ENCODE measurements at regions not wholly inside any gene's neighbourhood (a gene's known extent, or its start where the extent isn't known, plus 50 kb on each side); places are given as distances from the start of the nearest gene placed in this dataset.
A peak's percentile ranks its signal among the peaks of the same experiment; 100 is the strongest.

DNA sequence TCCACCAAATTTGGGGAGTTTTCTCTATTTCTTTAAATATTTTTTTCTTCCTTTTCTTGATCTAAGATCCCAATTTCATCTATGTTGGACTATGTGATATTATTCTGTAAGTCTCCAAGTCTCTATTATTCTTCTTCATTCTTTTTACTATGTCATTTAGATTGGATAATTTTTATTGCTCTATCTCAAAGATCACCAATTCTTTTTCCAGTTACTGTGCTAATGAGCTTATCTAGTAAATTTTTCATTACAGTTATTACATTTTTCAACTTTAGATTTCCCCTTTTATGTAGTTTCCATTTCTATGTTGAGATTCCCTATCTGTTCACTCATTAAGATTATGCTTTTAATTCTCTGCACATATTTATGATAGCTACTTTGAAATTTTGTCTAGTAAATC is 131.6 kb upstream of the NAMPT start:
- intact Hi-C loops (cut with DNase I) = no loop called here
- no peak for DNase-seq
- ATAC-seq = no peak

DNA sequence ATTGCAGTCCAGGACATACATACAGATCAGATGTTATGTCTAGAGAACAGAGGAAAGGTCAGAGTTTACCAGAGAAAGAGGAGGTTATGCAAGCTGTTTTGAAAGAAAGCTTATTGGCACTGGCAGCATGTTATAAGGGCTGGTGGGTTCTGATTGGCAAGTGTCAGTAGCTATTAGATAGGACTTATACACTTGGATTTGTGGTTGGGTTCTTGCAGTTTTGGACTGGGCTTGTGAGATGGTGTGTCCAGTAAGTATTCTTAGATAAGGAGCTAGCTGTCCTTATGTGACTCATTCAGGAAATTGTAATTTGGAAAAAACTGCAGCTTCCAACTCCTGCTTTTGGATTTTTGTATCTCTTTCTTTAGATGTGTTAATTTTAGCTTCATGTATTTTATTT is 130.7 kb upstream of the NAMPT start:
- DNase-seq = no peak
- no peak for ATAC-seq
- intact Hi-C loops (cut with DNase I) = no loop called here

DNA sequence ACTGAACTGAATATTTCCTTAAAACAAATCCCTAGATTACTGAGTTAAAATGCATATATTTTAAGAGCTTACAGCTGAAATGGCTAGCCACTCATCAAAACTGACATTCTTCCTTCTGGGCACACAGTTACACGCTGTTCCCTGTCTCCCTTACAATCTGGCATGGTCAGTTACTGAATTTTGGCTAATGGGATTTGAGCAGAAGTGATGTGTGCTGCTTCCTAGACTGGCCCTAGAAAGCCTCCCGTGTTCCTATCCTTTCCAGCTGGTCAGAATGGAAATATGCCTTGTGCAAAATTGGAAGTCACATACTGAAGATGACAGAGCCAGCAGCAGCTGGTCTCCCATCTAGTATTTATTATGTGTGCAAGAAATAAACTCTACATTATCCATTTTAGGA is 128.7 kb upstream of the NAMPT start:
- no peak for DNase-seq
- intact Hi-C loops (cut with DNase I) = no loop called here
- no peak for ATAC-seq

DNA sequence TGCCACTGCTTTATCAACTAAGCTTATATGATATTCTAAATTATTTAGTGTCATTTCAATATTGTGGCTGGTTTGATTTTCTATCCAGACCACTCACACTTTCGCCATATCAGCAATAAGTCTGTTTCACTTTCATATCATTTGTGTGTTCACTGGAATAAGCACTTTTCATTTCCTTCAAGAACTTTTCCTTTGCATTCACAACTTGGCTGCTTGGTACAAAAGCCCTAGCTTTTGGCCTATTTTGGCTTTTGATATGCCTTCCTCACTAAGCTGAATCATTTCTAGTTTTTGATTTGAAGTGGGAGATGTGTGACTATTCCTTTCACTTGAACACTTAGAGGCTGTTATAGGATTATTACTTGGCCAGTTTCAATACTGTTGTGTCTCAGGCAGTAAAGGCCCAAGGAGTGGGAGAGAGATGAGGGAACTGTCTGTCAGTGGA is 120.9 kb upstream of the NAMPT start:
- intact Hi-C loops (cut with DNase I) = no loop called here
- no peak for DNase-seq
- ATAC-seq = no peak

DNA sequence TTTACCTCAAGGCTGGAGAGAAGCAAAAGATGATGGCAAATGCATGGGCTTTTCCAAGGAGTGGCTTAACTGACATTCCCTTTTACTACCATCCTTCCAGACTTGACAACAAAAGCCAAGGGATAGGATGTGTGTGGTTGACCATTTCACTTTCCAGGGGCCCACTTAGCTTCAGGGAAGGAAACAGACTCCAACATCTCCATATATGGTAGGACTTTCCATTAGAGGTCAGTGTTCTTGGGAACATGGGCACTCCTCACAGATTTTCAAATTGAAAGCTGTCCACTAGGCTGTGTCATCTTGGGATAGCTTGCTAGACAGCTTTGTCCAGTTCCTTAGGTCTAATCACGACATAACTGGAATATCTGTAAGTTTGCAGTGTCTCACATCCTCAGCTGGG is 118.1 kb upstream of the NAMPT start:
- DNase-seq (no peak), ATAC-seq (no peak)
- intact Hi-C loops (cut with DNase I) = no loop called here

DNA sequence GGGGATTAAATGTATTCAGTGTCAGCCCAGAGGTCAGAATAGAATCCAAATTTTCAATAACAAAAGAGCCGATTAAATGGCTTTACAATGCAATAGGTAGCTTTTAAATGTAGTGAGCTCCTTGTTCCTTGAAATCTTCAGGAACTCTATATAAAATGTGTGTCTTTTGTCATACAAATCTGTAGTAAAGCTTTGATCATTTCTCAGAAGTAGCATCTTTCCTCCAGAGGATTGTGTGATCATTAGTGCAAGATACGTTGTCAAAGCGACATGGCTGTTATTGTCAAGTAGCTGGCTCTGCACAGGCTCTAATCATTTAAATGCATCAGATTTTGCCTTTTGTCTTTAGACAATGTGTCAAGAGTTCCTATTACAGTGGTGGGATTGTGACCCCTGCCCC is 116.1 kb upstream of the NAMPT start:
- ATAC-seq = no peak
- intact Hi-C loops (cut with DNase I) = no loop called here
- DNase-seq = no peak

DNA sequence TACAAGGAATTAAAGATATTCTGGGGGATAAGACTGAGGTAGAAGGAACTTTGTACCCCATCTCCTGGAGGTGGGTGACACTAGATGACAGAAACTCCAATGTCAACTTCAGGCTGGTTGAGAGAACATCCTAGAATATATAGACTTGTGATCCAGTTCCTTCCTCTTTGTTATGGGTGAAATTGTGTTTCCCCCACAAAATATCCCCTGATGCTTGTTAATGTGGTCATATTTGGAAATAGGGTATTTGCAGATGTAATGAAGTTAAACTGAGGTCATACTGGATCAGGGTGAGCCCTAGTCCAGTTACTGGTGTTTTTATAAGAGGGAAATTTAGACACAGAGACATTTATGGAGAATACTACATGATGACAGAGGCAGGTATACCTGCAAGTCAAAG is 114.0 kb upstream of the NAMPT start:
- intact Hi-C loops (cut with DNase I) = no loop called here
- no peak for ATAC-seq
- no peak for DNase-seq

DNA sequence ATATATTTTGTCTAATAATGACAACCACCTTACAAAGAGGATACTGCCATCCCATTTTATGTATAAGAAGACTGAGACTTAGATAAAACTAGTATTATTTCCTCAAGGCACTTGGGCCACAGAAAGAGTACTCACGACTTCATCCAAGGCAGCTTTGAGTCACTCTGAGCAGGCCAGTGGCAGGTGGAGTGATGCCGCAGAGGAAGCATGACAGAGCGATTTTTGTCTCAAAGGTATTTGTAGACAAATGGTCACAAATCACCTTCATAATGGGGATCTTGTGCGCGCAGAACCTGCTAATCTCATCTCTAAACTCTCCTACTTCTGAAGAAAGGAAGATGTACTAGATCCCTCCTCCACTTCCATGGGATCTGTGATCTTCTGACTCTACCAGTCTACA is 113.2 kb upstream of the NAMPT start:
- ATAC-seq (no peak), DNase-seq (no peak)
- intact Hi-C loops (cut with DNase I) = no loop called here

DNA sequence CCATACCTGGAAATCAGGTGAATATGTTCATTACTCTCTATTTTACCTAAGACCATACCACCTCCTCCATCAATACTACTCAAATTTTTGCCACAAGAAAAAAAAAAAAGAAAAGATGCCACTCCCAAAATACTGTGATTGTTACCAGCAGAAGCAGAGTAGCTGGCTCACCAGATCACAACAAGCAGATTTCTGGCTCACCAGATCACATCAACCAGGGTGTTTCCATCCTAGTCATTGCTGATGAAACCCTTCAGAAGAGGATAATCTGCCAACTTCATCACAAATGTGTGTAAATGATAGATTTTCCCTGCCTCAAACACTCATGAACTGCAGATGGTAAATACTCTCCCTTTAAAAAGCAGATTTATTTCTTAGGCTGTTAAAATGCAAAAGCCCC is 109.7 kb upstream of the NAMPT start:
- ATAC-seq (no peak), DNase-seq (no peak)
- intact Hi-C loops (cut with DNase I) = no loop called here

DNA sequence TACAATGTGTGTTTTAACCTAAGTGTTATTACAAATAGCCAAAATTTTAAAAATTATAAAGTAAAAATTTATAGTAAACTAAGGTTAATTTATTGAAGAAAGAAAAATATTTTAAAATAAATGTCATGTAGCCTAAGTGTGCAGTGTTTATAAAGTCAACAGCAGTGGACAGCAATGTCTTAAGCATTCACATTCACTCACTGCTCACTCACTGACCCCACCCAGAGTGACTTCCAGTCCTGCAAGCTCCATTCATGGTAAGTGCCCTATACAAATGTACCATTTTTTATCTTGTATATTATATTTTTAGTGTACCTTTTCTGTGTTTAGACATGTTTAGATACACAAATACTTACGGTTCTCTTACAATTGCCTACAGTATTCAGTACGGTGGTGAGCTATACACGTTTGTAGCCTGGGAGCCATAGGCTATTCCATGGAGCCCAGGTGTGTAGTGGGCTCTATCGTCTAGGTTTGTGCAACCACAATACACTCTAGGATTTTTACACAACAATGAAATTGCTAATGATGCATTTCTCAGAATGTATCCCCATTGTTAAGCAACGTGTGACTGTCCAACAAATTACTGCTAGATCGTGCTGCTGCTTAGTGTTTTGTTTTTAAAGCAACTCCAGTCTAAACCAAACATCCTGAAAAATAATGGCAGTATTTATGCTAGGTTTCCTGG is 108.9 kb upstream of the NAMPT start:
- DNase-seq (no peak), ATAC-seq (no peak)
- intact Hi-C loops (cut with DNase I) = no loop called here

DNA sequence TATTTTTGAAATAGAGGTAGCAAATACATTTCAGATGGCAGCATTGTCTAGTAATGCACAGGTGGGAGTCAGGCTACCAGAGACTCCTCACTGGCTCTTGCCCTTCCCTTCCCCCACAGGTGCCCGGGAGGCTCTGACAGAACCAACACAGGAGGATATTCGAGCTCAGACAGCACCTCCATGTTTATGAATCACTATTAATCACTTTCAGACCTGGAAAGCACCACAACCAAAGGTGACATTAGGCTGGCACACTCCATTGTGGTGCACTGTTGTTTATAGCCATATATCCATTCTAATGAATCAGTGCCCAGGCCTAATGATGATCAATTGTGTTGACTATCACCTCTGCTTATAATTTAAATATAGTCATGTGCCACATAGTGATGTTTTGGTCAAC is 107.8 kb upstream of the NAMPT start:
- intact Hi-C loops (cut with DNase I) = no loop called here
- ATAC-seq = no peak
- DNase-seq = no peak

DNA sequence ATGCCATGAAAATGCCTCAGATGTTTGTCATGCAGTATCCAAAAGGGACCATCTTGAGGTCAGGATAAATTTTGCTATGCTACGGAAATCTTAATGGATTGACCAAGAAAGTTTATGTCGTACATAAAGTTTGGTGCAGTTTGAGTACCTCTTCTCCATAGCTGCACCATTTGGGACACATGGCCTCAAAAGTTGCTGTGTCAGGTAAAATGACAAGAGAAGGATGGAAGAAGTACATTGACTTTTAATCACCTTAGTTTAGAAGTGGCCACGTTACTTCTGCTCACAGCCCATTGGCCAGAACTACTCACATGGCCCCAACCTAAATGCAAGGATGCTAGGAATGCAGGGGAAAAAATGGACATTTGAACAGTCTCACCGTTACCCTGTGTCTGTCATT is 107.4 kb upstream of the NAMPT start:
- DNase-seq = no peak
- intact Hi-C loops (cut with DNase I) = no loop called here
- no peak for ATAC-seq

DNA sequence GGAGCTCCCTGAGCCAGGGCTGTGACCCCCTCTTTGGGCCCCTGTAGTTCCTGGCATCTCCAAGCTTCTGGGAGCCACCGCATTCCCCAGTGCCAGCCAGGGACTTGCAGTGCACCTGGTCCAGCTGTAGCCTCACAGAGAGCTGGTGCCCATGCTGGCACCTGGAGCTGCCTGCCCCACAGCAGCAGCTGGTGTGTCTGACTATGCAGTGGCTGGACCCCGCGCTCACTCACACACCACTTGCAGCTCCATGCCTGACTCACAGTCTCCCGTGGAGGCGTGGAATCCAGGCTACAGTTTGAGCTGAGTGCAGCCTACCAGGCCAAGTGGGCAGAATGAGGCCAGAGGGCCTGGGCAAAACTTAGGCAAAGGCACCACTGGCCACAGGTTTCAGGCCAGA is 102.2 kb upstream of the NAMPT start:
- no peak for ATAC-seq

DNA sequence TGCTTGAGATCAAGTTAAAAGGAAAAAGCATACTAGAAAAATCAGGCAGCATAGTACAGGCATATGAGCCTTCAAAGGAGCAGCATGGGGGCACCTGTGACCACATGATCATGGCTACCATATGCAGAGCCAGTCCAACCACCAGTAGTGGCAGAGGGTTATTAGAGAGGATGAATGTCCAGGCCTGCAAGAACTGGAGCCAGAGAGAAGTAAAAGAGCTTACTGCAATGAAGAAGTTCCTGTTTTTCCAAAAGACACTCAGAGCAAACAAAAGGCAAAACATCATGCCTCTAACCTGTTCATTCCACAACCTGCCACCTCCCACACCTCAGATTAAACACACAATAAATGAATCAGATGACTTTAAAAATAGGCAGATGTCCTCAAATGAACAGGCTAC is 99.6 kb upstream of the NAMPT start:
- ATAC-seq (no peak), DNase-seq (no peak)
- intact Hi-C loops (cut with DNase I) = no loop called here

More for the DNA sequence above, 102.2 kb upstream of the NAMPT start:
- no peak for DNase-seq
- intact Hi-C loops (cut with DNase I) = no loop called here

DNA sequence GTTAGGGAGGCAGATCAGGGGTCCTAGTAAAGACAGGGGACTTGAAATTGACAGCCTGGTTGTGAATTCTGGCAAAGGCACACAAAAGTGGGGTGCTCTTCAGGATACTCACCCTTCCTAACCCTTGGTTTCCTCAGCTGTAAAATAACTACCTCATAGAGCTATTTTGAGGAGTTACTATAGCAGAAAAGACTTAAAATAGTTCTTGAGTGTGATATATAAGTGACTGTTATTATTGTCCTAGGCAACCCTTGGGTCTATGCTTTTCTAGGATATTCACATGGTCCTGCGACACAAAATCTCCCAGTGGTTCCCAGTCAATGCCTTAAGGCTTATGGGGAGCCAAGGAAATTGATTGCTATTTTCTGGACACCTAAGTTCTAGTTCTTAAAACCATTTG is 98.1 kb upstream of the NAMPT start:
- ATAC-seq = no peak
- no peak for DNase-seq
- intact Hi-C loops (cut with DNase I) = no loop called here

DNA sequence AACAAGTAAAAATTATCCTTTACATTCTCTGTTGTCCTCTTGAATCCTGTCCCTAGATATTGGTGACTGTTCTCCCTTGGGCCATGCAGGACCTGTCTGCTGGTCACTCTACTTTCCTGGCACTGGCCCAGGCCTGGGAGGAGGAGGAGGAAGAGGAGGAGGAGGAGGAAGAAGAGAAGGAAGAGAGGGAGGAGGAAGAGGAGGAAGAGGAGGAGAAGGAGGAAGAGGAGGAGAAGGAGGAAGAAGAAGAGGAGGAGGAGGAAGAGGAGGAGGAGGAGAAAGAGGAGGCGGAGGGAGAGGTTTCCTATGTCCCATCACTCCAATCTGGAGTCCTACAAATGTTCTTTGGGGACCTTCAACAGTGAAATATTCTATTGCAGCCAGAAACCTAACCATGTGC is 97.3 kb upstream of the NAMPT start:
- intact Hi-C loops (cut with DNase I) = no loop called here
- DNase-seq = no peak
- ATAC-seq = no peak

DNA sequence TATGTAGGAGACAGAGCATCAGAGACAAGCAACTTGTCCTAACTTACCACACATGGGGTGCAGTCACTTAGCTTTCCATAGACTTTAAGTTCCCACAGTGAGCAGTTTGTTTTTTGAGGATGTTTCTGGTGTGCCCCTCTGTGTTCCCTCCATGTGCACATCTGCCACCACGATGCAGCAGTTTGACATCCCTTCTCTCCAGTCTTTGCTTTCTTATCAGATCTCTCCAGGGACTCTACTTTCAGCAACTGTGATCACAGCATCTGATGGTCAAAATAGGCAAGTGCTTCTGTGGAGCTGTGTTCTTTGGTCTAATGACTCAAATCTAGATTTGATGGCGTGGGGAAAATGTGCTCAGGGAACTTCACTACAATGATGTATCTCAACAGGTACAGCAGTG is 96.5 kb upstream of the NAMPT start:
- no peak for DNase-seq

DNA sequence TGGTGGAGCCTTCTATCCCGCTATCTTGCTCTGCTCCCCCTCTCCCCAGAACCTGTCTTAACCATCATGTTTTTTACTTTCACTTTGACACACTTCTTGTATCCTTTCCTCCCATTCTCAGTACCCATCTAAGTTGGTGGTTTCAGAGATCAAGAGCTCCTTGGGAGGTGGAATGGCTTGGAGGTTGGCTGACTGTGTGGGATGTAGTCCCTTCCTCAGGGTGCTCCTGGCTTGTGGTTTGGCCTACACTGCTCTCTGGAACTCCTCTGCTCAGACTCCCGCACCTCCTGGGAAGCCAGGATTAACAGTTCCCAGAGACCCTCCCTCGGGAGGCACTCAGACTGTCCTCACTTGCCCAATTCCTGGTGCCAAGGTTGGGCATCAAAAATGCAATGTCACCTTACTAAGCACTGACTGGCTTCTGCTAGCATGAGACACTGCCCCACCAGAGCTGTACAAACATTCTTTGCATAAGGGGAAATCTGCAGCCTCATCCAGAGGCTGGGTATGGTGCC is 93.1 kb upstream of the NAMPT start:
- ATAC-seq = no peak
- no peak for DNase-seq
- intact Hi-C loops (cut with DNase I) = no loop called here

More for the DNA sequence above, 96.5 kb upstream of the NAMPT start:
- no peak for ATAC-seq
- intact Hi-C loops (cut with DNase I) = no loop called here

DNA sequence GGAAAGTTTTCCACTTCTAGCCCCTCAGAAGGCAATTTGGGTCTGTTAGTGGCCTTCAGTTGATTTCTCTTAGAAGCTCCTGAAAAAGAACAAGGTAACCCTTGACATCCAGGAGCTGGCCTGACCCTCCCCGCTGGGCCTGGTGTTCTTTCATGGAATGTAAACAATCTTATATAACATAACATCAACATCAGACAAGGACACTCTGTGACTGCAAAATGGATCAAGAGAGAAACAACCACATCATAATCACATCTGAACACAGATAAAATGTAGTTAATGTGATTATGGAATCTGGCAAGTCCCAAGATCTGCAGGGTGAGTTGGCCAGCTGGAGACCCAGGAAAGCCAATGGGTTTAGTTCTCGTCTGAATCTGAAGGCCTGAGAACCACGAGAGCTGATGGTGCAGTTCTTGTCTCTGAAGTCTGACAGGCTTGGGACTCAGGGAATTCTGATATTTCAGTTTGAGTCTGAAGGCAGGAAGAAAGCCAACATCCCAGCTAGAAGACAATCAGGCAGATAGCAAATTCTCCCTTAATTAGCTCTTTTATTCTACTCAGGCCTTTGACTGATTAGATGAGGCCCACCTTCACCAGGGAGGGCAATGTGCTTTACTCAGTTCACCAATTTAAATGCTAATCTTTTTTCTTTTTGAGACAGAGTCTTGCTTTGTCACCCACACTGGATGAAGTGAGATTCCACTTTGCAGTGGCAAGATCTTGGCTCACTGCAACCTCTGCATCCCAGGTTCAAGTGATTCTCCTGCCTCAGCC is 91.4 kb upstream of the NAMPT start:
- ATAC-seq (no peak), DNase-seq (no peak)
- intact Hi-C loops (cut with DNase I) = no loop called here

DNA sequence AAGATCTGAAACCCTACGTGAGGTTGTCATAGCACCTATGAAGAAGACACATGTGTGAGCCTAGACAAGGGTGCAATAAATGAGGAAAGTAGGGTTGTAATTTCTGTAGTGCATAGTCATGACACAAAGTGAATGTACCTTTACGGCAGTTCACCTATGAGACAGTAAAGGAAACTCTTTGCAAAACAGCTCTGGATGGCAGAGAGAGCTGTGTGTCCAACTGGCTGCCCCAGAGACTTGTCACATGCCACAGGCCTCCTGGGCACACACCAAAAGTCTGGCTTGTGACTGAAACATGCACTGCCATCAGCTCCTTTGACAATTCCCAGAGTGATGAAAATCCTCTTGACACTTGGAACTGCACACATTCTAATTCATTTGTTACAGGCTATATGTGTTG is 90.7 kb upstream of the NAMPT start:
- ATAC-seq (peak; percentile 37 to 88), DNase-seq (no peak)
- intact Hi-C loops (cut with DNase I) = no loop called here

DNA sequence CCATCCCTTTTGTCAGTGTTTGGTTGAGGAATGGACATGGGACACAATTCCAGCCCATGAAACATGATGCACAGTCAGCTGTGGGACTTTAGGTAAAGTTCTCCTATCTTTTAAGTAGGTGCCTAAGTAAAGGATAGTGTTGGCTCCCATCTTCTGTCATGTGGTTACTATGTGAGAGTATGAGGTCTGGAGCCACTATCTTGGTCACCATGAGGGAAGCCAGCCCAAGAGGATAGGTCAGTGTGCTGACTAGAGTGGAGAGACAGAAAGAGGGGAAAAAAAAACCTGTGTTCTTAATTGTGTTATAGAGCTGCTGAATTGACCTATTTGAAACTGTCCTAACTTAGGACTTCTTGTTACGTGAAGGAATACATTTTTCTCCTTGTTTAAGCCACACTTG is 89.7 kb upstream of the NAMPT start:
- ATAC-seq = no peak
- intact Hi-C loops (cut with DNase I) = no loop called here
- DNase-seq = no peak
